Vagina (tissue), 2 donors: ENCODE measurements at regions not wholly inside any gene's neighbourhood (a gene's known extent, or its start where the extent isn't known, plus 50 kb on each side); places are given as distances from the start of the nearest gene placed in this dataset.

ENCODE experiments used
- DNase-seq, 2 donors: peaks; one replicate each; pipeline ENCODE4 v3.0.0-alpha.2; 2017; ENCODE audit errors: extremely low spot score in 2 of 2
- H3K27ac ChIP-seq: fragments of 200-600 bp; sonication (generic); one replicate; pipeline ENCODE4 v1.5.1; 2019
- H3K27me3 ChIP-seq: fragments of 200-600 bp; sonication (generic); one replicate; pipeline ENCODE4 v1.5.1; 2019
- H3K36me3 ChIP-seq, 2 donors: fragments of 200-600 bp; sonication (generic); one replicate each; pipeline ENCODE4 v1.5.1; 2017 to 2019
- H3K4me1 ChIP-seq: fragments of 200-600 bp; sonication (generic); one replicate; pipeline ENCODE4 v1.5.1; 2019
- H3K4me3 ChIP-seq, 2 donors: fragments of 200-600 bp; sonication (generic); 1 replicate in 1 of 2; 2 replicates in 1 of 2; pipeline ENCODE4 v1.5.1; 2016 to 2019
- H3K9me3 ChIP-seq: fragments of 200-600 bp; sonication (generic); one replicate; pipeline ENCODE4 v1.5.1; 2019
- CTCF ChIP-seq, 3 experiments: fragments of 450-650 bp in 2 of 3; fragments of 200-600 bp in 1 of 3; sonication (generic) in 1 of 3; IDR thresholded peaks; one replicate each; pipeline ENCODE4 v1.5.1; 2017 to 2019; ENCODE audit warnings: antibody characterized with exemption in 3 of 3, mild to moderate bottlenecking in 2 of 3, moderate library complexity in 2 of 3
- POLR2A ChIP-seq, 2 donors: fragments of 450-650 bp; IDR thresholded peaks; one replicate each; pipeline ENCODE4 v1.6.1; 2017; ENCODE audit warnings: antibody characterized with exemption in 2 of 2, mild to moderate bottlenecking in 2 of 2, moderate library complexity in 2 of 2
- POLR2AphosphoS5 ChIP-seq, 2 donors: sonication (generic); formaldehyde crosslinking; IDR thresholded peaks; one replicate each; pipeline ENCODE4 v1.9.0; 2017; ENCODE audit warnings: antibody characterized with exemption in 2 of 2, mild to moderate bottlenecking in 2 of 2, low read depth in 1 of 2; ENCODE audit not compliant: insufficient read depth in 1 of 2
- intact Hi-C: fragments of 100-400 bp; cut with DNase I; formaldehyde crosslinking; loops from one replicate; pipeline ENCODE4 v1.15.1; 2023

- H3K4me3 ChIP-seq = no peak overlapping the region
- H3K27me3 ChIP-seq = no peaks in the 10 kb centered on the region
- no peak for TF ChIP-seq POLR2A (IDR thresholded peaks at IDR 0.05)
- no peak for TF ChIP-seq CTCF (IDR thresholded peaks at IDR 0.05)
- no peak for TF ChIP-seq POLR2AphosphoS5 (IDR thresholded peaks at IDR 0.05; ENCODE audit: insufficient read depth in 1 of 2, low read depth in 1 of 2)
These were observed 192.4 kb downstream of the SEMA6A start for GRCh38 chr5:116382032-116382873.

GRCh38 chr5:116381201-116381600 is 193.4 kb downstream of the SEMA6A start:
- Histone ChIP-seq H3K4me1 (no peaks in the 10 kb centered on the region), H3K9me3 (no peaks in the 10 kb centered on the region), H3K27ac (no peak overlapping the region), H3K36me3 (no peaks in the 10 kb centered on the region), H3K4me3 (no peak overlapping the region), H3K27me3 (no peaks in the 10 kb centered on the region)
- no peak for DNase-seq
- TF ChIP-seq CTCF (IDR thresholded peaks at IDR 0.05) = no peak
- TF ChIP-seq POLR2A (IDR thresholded peaks at IDR 0.05) = no peak
- TF ChIP-seq POLR2AphosphoS5 (IDR thresholded peaks at IDR 0.05; ENCODE audit: insufficient read depth in 1 of 2, low read depth in 1 of 2) = no peak
- intact Hi-C loops = no loop called here

More at GRCh38 chr5:116382032-116382873, 192.4 kb downstream of the SEMA6A start:
- no peak overlapping the region for H3K27ac ChIP-seq
- no peaks in the 10 kb centered on the region for H3K4me1 ChIP-seq
- intact Hi-C loops = no loop called here
- DNase-seq = peak in 1 of 2 donors; percentile 13
- H3K9me3 ChIP-seq = no peaks in the 10 kb centered on the region
- H3K36me3 ChIP-seq = no peaks in the 10 kb centered on the region

- H3K4me3 ChIP-seq = no peak overlapping the region
- no peak overlapping the region for H3K27ac ChIP-seq
- intact Hi-C loops = no loop called here
- no peaks in the 10 kb centered on the region for H3K4me1 ChIP-seq
- TF ChIP-seq CTCF (IDR thresholded peaks at IDR 0.05) (no peak), POLR2A (IDR thresholded peaks at IDR 0.05) (no peak), POLR2AphosphoS5 (IDR thresholded peaks at IDR 0.05; ENCODE audit: insufficient read depth in 1 of 2, low read depth in 1 of 2) (no peak)
- H3K9me3 ChIP-seq = no peaks in the 10 kb centered on the region
- DNase-seq = no peak
- H3K27me3 ChIP-seq = no peaks in the 10 kb centered on the region
- no peaks in the 10 kb centered on the region for H3K36me3 ChIP-seq
These were observed 194.0 kb downstream of the SEMA6A start for GRCh38 chr5:116380621-116381020.

GRCh38 chr5:116379306-116379705 is 195.3 kb downstream of the SEMA6A start:
- no peak overlapping the region for H3K27ac ChIP-seq
- intact Hi-C loops = no loop called here
- H3K4me3 ChIP-seq = no peak overlapping the region
- H3K9me3 ChIP-seq = no peaks in the 10 kb centered on the region
- no peaks in the 10 kb centered on the region for H3K36me3 ChIP-seq
- TF ChIP-seq CTCF (IDR thresholded peaks at IDR 0.05) (no peak), POLR2A (IDR thresholded peaks at IDR 0.05) (no peak), POLR2AphosphoS5 (IDR thresholded peaks at IDR 0.05; ENCODE audit: insufficient read depth in 1 of 2, low read depth in 1 of 2) (no peak)
- H3K27me3 ChIP-seq = no peaks in the 10 kb centered on the region
- no peak for DNase-seq
- H3K4me1 ChIP-seq = no peaks in the 10 kb centered on the region

- no peaks in the 10 kb centered on the region for H3K9me3 ChIP-seq
- no peaks in the 10 kb centered on the region for H3K27me3 ChIP-seq
- no peaks in the 10 kb centered on the region for H3K4me1 ChIP-seq
- no peak overlapping the region for H3K4me3 ChIP-seq
- TF ChIP-seq POLR2A (IDR thresholded peaks at IDR 0.05) (no peak), POLR2AphosphoS5 (IDR thresholded peaks at IDR 0.05; ENCODE audit: insufficient read depth in 1 of 2, low read depth in 1 of 2) (no peak), CTCF (IDR thresholded peaks at IDR 0.05) (no peak)
- intact Hi-C loops = no loop called here
- DNase-seq = no peak
- H3K36me3 ChIP-seq = no peaks in the 10 kb centered on the region
- H3K27ac ChIP-seq = no peak overlapping the region
These were observed 195.9 kb downstream of the SEMA6A start for GRCh38 chr5:116378777-116379121.
